ENCODE measurements at regions not wholly inside any gene's neighbourhood (a gene's known extent, or its start where the extent isn't known, plus 50 kb on each side); places are given as distances from the start of the nearest gene placed in this dataset.

DNA sequence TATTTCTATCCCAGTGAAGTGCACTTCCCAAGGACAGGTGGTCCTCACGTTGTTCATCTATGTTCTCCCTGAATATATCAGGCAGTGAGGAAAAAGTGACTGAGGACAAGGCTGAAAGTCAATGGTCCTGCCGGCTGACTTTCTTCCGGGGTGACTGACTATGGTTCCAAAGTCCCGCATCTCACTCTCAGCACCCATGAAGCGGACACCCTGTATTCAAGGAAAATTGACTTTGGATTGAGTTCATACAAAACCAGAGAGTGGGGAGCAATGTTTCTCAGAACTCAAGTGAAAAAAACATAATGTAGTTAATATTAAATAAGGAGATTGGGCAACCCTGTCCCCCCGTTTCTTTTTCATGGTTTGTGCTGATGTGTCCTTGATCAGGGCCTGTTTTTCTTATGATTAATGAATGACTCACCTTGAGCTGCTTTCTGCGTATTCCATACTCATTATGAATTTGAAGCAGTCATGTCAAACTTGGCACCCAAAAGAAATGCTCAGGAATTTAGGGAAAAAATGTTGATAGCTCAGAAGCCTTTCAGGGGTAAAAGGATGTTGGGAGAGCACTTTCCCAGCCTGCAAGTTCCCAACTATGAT is 184.0 kb downstream of the CYLD start:
- DNase-seq (ENCODE audit: low read depth), result peak; percentile 44

DNA sequence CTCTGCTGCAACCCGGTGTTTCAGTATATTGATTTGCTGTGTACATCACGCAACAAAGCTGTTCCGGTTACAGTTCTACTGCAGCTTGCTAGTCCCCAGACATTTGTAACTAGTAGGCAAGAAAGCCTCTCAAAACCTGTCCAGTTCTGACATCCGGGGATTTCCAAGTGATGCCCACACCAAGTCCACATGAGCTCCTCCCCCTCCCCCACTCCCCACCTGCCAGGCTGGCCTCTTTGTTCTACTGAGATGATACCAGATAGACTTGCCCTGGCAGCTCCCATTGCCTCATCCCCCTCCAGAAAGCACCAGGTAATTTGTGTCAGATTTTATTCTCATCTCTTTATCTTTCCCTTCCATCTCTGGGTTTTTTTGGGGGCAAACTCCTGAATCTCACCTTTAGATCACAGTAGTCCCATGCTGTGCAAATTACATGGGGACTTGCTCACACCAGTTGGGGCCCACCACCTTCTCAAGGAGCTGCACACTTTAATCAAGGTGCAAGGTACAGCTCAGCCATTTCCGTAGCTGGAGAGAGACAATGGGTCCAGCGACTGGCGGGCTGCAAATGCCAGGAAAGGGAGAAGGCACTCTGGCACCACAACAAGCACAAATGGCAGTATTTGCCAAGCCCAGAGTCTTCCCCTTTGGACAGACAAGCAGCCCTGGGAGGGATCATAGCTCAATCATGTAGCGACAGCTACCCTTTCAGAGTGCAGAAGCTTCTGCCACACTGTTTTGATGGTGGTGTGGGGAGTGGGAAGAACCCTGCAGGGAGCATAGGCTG is 183.1 kb downstream of the CYLD start:
- DNase-seq (ENCODE audit: low read depth), result no peak

DNA sequence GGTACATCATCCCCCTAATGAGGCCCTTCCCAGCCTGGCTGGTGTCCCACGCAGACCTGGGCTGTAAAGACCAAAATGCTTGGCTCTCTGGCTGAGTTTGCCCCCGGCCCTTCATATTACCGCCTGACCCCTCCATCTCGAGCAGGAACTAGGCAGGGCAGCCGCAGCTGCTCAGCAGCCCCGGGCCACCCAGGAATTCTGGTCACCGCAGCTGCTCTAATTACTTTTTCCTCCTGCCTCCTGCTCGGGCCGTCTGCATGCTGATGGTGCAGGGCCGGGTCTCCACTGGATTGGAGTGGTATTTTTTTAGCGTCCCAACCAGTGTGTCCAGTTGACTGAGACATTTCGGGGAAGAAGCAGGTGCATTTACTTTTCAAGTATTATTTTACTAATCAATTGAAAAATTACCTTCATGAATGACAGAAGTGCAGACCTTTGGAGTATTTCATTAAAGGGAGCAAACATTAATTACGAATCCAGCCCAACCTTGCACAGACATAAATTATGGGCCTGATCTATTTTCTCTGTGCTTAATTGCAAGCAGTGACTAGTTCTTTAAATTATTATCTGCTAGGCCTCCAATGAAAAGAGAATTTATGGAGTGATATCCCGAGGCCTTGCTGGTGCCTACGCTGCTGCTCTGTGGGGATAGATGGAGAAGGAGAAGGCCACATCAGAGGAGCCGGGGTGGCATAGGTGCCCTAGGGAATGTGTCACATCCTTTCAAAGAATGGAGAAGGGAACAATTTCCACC is 176.2 kb downstream of the CYLD start:
- no peak for DNase-seq (ENCODE audit: low read depth)

DNA sequence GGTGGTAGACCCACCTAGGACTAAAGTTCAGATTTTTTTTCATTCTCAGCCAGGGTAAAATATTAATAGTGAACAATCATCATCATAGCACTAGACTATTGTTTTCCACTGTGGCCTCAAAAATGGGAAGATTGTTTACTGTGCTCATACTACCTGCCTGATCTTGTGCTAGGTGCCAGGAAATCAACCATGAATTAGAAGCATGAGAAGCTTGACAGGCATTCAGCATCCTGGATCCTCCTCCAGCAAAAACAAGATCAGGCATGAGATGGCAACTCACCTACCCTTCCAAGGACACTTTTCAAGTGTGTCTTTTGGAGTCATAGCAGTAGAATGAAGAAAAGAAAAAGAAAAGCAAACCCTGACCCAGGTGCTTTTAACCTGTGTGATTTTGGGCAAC is 174.2 kb downstream of the CYLD start:
- DNase-seq (ENCODE audit: low read depth), result no peak

DNA sequence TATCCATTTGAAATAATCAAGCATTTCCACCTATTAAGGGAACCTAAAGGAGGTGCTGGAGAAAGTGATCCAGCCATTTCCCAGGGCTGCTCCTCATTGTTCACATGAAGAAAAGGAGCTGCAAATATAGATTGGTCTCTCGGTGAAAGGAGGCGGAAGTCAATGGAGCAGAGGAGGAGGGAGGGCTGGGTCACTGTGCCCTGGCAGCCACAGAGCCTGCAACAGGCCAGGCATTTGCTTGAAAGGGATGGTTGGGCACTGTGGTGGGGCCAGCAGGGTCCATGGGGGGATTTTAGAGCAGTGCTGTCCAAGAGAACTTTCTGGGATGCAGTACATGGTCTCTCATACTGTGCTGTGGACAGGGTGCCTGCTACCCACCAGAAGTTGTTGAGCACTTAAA is 173.2 kb downstream of the CYLD start:
- DNase-seq (ENCODE audit: low read depth), result no peak

DNA sequence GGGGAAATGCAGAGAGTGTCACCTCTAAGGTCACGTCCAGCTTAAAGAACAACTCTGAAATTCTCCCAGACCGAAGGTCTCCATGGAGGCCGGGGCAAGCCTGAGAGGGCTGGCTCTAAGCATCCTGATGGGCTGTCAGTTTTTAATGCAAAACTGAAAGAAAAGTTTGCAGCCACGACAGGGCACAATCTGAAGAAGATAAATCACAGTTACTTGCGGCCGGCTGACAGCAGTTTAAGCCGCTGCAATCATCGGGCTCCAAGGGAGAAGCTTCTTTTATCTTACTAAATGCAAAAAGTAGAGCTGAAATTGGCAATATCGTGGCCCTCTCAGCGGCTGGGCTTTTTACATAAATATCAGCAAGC is 168.8 kb downstream of the CYLD start:
- DNase-seq (ENCODE audit: low read depth), result no peak

DNA sequence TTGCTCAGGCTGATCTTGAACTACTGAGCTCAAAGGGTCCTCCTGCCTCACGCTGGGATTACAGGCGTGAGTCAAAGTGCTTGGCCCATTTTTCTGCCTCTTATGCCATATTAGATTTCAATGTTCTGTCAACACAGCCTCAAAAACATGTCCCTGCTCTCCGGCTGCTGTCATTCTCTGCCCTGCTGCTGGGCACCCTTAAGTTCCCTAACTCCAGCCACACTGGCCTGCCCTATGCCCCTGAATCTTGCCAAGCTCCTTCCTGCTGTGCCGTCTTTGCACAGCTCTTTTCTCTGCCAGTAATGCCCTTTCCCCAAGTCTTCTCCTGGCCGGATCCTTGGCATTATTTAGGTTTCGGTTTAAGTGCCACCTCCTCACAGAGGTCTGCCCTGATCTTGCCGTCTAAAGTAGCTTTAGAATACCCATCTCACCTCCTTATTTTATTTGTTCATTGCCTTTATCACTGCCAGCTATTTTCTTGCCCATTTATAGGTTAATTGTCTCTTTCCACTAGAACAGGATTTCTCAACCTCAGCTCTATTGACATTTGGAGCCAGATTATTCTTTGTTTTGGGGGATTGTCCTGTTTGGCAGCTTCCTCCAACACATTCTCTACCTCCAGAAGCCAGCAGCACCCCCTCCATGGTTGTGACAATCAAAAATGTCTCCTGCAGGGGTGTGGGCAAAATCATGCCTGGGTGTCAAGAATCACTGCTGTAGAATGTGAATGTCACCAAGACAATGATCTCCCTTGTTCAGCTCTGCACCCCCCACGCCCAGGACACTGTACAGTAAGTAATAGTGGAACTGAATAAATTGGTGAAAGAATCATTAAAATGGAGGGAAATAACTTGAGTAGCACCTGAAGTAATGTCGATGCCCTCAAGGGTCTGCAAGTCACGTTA is 168.2 kb downstream of the CYLD start:
- no peak for DNase-seq (ENCODE audit: low read depth)

DNA sequence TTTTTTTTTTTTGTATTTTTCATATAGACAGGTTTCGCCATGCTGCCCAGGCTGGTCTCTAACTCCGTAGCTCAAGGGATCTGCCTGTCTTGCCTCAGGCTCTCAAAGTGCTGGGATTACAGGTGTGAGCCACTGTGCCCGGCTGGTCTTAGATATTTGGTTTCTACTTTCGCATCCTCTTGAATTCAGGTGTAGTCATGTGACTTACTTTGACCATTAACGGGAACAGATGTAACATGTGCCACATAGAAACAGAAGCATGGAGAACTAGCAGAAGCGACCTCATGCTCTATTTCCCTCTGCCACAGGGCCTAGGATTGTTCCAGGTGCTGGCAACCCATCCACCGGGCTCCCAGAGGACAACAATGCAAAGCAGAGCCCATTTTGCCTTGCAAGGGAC is 166.6 kb downstream of the CYLD start:
- no peak for DNase-seq (ENCODE audit: low read depth)

DNA sequence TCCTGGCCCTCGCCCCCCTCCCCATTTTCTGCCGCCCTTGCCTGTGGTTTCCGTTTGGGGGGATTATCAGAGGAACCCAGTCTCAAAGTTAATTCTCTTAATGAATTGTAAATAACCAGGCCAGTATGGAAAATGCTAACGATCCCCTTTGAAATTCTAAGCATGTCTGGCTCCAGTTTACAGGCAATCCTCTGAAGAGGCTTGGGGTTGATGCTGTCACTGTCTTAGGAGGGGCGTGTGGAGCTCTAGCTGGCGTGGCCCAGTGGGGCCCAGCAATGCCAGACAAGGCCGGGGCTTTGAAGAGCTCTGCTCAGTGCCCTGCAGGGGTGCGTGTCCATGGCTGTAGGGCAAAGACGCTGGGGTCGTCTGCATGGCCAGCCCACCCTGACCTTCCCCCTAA is 164.6 kb downstream of the CYLD start:
- DNase-seq (ENCODE audit: low read depth), result no peak

DNA sequence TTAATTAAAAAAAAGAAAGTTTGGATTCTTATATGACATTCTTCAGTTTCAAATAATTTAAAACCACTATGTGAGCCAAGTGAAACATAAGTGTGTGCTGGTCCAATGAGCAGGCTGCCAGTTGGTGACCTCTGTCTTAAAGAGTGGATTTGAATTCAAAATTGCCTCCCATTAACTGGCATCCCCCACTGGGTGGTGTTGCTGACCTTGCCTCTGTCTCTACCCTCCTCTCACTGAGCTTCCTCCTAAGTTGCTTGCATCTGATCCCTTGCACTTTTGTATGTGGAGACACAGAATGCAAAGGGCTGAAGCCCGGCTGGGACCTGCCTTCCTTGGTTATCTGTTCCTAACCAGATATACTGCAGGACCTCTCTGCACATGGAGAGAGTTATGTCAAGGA is 160.6 kb downstream of the CYLD start:
- DNase-seq (ENCODE audit: low read depth), result no peak

DNA sequence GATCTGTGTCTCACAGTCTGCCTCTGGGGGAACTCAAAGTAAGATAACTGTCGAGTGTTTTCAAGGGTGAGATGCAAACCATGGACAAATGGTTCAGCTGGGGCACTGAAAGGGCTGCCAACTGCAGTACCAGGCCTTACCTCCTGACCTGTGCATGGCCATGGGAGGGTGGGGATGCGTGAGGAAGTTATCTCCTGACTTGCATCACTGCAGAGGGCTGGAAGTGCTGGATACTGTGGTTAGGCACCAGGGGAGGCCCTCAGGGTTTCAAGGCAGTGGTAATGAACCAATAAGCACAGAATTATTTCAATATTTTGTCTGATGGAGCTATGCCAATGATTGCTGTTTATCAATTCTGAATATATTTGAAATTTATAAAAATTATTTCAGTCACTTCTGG is 159.2 kb downstream of the CYLD start:
- DNase-seq (ENCODE audit: low read depth), result no peak

DNA sequence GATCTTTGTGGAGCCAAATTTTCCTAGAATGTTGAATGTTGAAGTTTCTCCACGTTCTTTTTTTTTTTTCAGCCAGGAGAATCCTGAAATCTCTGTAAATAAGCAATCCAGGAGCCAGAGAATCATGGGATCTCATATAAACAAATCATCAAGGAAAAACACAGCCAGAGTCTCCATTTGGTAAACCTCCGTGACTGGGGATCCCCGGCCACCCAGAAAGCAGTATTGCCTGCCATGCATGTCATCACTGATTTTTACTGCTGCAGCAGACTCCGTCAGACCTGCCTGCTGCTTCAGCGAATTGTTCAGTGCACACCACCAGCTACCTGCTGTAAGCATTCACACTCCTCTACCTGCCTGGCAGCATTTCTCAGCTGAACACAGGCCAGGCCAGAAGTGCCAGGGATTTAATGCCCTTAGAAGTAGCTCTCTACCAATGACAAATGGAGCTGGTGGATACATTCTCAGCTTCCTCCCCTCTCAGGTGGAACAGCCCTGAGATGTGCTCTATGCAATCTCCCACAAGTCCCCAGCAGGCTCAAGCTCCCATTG is 158.6 kb downstream of the CYLD start:
- no peak for DNase-seq (ENCODE audit: low read depth)

DNA sequence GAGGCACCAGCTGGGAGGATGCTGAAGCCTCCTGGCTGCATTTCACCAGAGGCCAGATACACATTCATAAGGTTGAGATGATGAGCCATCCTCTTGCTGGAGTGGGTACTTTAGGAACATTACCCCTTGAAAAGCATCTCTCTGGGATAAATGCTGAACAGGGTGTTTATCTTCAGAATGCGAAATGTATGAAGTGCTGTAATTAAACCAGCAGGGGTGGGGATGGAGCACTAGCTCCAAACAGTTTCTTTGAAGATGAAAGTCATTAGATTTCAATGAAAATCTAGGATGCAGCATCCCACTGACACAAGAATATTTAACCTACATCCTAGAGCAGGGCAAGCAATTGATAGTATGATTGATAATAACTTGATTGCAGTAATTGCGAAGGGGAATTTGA is 158.1 kb downstream of the CYLD start:
- DNase-seq (ENCODE audit: low read depth), result no peak

DNA sequence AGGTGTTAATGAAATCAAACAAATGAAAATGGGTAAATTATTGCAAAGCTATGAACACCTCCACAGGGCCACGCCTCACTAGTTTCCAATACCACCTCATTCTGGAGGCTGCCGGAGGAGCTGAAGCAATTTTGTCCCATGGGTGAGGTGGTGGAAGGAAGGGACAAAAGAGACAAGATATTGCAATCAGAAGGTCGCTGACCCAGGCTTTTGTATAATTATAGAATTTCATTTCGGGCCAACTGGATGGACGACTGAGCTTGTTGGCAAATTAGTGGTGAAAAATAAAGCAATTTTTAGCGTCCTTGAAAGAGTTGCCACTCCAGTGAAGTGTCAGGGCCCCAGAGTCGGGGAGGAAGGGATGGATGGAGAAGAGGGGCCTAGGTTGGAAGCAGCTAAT is 147.9 kb downstream of the CYLD start:
- DNase-seq (ENCODE audit: low read depth), result no peak

DNA sequence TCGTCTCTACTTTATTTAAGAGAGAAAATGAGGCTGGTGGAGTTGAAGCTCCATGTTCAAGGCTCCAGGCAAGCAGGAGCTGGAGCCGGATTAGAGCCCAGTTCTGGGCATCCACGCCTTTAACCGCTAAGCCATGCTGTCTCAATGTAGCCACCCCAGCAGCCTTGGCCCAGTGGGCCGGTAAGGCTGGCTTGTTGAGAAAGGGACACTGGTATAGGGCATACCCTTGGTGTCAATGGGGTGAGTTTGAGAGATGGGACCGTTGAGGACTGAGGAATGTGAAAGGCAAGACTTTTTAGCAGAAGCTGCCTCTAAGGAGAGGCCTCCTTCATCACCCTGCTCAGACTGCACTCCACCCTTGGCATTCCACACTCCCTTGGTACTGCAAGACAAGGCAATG is 147.4 kb downstream of the CYLD start:
- no peak for DNase-seq (ENCODE audit: low read depth)

DNA sequence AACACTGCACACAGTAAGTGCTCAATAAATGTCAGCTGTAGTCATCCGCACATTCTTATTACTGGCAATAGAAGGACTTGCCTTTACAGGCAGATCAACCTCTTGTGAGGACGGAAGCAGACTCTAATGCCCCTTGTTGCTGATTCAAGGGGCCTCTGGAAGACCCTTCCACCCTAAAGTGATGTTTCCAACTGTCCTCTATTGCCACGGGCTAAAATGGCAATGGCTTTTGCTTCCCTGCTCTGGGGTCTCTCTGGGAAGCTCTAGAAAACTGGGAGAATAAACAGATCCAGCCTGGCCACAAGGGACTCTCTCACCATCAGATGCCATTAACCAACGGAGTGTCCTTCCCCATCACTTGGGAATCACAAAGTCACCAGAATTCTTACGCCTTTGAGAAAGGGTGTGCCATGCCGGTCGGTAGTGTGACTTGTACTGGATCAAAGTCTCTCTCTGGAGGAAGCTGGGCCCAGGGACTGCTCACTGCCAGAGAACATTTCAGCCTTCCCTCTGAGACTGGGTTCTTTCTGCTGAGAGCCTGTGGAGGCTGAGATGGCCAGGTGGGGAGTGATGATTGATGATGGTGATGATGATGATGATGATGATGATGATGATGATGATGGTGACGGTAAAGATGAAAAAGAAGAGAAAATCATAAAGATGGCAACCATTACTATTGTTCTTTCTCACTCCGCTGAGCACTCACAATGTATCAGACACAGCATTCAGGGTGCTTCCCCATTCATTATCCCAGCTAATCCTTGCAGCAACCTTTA is 146.8 kb downstream of the CYLD start:
- no peak for DNase-seq (ENCODE audit: low read depth)

DNA sequence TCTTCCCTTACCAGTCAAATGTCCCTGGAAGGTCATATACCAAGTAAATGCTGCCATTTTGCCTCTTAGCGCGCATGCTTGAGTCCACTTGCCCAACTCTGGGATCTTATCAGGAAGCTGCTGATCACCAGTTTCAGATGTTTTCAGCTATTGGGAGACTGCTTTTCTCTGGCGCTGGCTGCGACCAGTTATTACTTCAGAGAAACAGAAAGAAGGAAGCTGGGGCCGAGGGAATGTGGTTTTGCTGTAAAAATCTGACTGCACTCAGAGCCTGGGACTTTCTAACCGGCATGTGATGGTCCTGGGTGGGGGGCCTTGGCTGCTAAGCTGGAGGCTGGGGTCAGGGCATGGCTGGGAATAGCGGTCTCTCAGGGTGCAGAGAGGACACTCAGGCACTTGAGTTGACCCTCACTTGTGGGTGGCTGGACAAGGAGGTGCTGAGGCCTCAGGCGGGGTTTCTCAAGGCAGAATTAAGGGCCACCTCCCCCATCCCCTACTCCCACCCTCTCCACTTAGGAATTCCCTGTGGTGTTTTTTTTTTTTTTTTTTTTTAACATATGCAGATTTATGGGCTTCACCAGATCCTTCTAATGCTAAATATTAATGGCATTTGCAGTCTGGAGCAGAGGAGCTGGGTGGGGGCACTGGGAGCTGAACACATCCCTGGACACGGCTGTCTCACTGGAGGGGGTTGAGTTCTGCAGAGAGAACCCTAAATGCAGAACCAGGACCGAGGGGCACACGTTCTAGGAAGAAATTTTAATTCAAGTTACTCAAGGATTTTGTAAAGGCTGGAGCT is 145.8 kb downstream of the CYLD start:
- DNase-seq (ENCODE audit: low read depth), result no peak

DNA sequence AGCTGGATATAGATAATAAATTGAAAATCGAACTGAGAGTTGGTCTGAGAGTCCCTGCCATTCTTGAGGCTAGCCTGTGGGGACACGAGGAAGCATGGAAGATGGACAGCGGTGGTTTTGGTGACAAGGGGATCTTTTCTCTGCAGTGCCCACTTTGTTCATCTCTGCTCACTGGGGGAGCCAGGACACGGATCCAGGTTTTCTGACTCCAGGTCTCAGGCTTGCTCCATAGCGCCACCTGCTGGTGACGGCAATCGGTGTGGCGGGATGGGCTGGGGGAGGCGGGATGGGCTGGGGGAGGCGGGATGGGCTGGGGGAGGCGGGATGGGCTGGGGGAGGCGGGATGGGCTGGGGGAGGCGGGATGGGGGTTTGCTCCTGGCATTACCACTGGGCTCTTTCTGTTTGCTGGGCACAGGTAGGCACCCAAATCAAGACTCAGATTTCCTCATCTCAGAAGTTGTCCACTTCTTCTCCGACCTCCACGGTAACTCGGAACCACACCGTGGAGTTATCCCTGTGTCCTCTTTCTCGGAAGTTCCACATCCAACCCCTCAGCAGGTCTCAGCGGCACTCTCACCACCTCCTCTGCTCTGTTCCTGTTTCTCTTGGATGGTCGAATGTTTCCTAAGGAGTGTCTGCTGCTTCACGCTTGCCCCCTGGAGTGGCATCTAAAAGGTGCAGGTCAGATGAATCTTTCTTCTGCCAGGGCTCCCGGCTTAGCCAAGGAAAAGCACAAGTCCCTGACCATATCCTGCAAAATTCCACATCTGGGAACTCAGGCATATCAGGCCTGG is 142.4 kb downstream of the CYLD start:
- peak; percentile 43 for DNase-seq (ENCODE audit: low read depth)

DNA sequence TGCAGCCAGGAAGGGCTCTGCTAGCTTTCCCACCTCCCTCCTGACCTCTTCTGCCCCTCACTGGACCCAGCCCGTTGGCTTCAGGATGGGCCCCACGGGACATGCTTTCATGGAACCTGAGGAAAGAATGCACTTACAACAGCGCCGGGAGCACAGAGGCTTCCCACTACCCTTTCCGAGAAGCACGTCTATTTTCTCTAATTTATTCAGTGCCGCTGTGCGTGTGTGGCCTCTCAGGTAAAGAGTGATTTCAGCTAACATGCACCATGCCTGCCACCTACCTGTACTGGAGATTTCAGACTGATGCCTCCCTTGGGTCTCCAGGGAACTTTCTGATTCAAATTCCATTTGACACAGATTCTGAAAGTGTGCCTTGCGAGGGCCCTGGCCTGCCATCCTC is 140.1 kb downstream of the CYLD start:
- no peak for DNase-seq (ENCODE audit: low read depth)
